ENCODE measurements at regions not wholly inside any gene's neighbourhood (a gene's known extent, or its start where the extent isn't known, plus 50 kb on each side); places are given as distances from the start of the nearest gene placed in this dataset.

GRCh38 chr9:119577881-119578280 is 208.6 kb upstream of the BRINP1 start:
- no peak for DNase-seq

DNA sequence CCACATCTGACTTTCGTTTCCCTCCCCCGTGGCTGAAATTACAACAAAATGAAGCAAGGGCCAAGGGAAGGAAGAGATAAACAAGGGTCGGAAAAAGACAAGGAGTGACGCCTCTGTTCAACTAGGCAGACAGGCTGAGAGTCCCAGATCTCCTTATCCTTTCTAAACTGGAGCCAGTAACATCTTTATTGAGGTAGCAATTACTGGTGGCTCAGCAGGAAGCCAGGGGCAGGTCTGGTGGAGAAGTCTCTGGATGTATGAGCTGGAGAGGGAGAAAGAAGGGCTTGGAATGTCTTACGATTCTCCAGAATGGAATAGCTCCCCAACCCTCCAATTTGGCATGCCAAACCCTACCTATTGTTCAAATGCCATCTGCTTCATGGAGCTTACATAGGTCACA is 190.8 kb upstream of the BRINP1 start:
- Histone ChIP-seq H3K9me3 (ENCODE audit: severe bottlenecking) (no peaks in the 10 kb centered on the region), H3K36me3 (no peaks in the 10 kb centered on the region), H3K4me3 (ENCODE audit: low read depth, low read length) (no peak overlapping the region), H3K27me3 (ENCODE audit: insufficient read depth, low read depth, severe bottlenecking) (no peaks in the 10 kb centered on the region), H3K27ac (no peak overlapping the region)
- TF ChIP-seq, protein P1, sequence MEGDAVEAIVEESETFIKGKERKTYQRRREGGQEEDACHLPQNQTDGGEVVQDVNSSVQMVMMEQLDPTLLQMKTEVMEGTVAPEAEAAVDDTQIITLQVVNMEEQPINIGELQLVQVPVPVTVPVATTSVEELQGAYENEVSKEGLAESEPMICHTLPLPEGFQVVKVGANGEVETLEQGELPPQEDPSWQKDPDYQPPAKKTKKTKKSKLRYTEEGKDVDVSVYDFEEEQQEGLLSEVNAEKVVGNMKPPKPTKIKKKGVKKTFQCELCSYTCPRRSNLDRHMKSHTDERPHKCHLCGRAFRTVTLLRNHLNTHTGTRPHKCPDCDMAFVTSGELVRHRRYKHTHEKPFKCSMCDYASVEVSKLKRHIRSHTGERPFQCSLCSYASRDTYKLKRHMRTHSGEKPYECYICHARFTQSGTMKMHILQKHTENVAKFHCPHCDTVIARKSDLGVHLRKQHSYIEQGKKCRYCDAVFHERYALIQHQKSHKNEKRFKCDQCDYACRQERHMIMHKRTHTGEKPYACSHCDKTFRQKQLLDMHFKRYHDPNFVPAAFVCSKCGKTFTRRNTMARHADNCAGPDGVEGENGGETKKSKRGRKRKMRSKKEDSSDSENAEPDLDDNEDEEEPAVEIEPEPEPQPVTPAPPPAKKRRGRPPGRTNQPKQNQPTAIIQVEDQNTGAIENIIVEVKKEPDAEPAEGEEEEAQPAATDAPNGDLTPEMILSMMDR (IDR thresholded peaks at IDR 0.05; ENCODE audit: low read depth, low read length), result no peak
- DNase-seq, result no peak

More at GRCh38 chr9:119577881-119578280, 208.6 kb upstream of the BRINP1 start:
- no peak overlapping the region for H3K4me3 ChIP-seq (ENCODE audit: low read depth, low read length)
- no peaks in the 10 kb centered on the region for H3K27me3 ChIP-seq (ENCODE audit: insufficient read depth, low read depth, severe bottlenecking)
- no peaks in the 10 kb centered on the region for H3K36me3 ChIP-seq
- no peak overlapping the region for H3K27ac ChIP-seq
- no peaks in the 10 kb centered on the region for H3K9me3 ChIP-seq (ENCODE audit: severe bottlenecking)
- TF ChIP-seq, protein P1 (IDR thresholded peaks at IDR 0.05; ENCODE audit: low read depth, low read length), result no peak

DNA sequence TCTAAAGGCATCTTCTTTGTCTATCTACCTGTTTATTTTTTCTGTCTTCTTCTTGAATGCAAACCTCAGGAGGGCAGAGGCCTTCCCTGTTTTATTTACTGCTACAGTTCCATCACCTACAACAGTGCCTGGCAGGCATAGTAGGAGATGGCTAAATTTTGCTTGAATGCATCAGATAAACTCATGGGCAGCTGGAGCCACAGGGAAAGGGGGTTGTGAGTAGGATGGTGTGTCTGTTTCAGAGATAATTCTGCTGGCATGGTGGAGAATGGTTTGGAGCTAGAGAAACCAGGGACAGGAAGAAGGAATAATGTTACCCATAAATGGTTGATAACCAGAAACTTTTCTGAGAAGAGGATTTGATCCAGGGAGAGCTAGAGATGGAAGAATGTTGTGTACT is 189.8 kb upstream of the BRINP1 start:
- TF ChIP-seq, protein P1 (IDR thresholded peaks at IDR 0.05; ENCODE audit: low read depth, low read length), result no peak
- DNase-seq, result no peak
- Histone ChIP-seq H3K27ac (no peak overlapping the region), H3K9me3 (ENCODE audit: severe bottlenecking) (no peaks in the 10 kb centered on the region), H3K4me3 (ENCODE audit: low read depth, low read length) (no peak overlapping the region), H3K36me3 (no peaks in the 10 kb centered on the region), H3K27me3 (ENCODE audit: insufficient read depth, low read depth, severe bottlenecking) (no peaks in the 10 kb centered on the region)

DNA sequence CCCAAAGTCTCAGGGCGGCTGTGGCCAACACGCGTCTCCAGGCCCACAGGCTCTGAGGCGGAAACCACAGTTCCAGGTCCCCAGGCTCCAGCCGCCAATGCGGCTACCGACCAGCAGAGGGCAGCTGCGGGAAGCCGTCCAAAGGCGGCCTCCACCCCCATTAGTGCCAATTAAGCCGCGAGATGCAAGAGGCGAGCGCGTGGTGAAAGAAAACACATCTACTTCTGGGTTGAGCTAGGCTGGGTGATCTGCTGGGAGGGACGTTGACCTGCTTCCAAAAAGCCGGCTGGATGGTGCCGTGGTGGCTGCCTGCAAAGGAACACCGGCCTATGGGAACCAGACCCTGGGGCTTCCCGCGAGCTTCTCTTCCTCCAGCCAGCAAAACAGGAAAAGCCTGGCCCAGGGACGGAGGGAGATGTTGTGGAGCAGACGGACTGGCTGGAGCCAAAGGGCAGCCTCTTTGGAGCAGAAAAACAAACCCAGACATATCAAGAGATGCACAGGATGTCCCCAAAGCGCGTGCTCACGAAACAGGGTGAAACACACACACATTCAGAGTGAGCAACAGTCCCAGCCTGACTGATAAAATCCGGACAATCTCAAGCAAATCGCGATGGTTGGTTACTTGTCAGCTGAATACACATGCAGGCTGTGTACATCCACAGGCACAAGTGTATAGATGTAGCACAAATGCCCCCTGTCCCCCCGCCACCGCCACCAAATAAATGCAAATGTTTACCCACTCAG is 187.1 kb upstream of the BRINP1 start:
- peak overlapping the region; percentile 37 for H3K4me3 ChIP-seq (ENCODE audit: low read depth, low read length)
- H3K27ac ChIP-seq, result peak overlapping the region; percentile 24
- H3K36me3 ChIP-seq, result no peaks in the 10 kb centered on the region
- TF ChIP-seq, protein P1 (IDR thresholded peaks at IDR 0.05; ENCODE audit: low read depth, low read length), result peak; percentile 98
- no peaks in the 10 kb centered on the region for H3K27me3 ChIP-seq (ENCODE audit: insufficient read depth, low read depth, severe bottlenecking)
- peak; percentile 92 for DNase-seq
- H3K9me3 ChIP-seq (ENCODE audit: severe bottlenecking), result no peaks in the 10 kb centered on the region

- no peak overlapping the region for H3K4me3 ChIP-seq (ENCODE audit: low read depth, low read length)
- no peaks in the 10 kb centered on the region for H3K27me3 ChIP-seq (ENCODE audit: insufficient read depth, low read depth, severe bottlenecking)
- no peaks in the 10 kb centered on the region for H3K9me3 ChIP-seq (ENCODE audit: severe bottlenecking)
- H3K36me3 ChIP-seq, result no peaks in the 10 kb centered on the region
- TF ChIP-seq, protein P1 (IDR thresholded peaks at IDR 0.05; ENCODE audit: low read depth, low read length), result no peak
- no peak overlapping the region for H3K27ac ChIP-seq
- DNase-seq, result peak; percentile 62
Measured at GRCh38 chr9:119544492-119544891, 175.3 kb upstream of the BRINP1 start.

GRCh38 chr9:119537138-119537537 is 167.9 kb upstream of the BRINP1 start:
- TF ChIP-seq, protein P1 (IDR thresholded peaks at IDR 0.05; ENCODE audit: low read depth, low read length), result no peak
- H3K27ac ChIP-seq, result no peak overlapping the region
- H3K4me3 ChIP-seq (ENCODE audit: low read depth, low read length), result no peak overlapping the region
- no peaks in the 10 kb centered on the region for H3K27me3 ChIP-seq (ENCODE audit: insufficient read depth, low read depth, severe bottlenecking)
- DNase-seq, result no peak
- H3K36me3 ChIP-seq, result no peaks in the 10 kb centered on the region
- no peaks in the 10 kb centered on the region for H3K9me3 ChIP-seq (ENCODE audit: severe bottlenecking)
